PC-9 (cell line): ENCODE measurements at regions not wholly inside any gene's neighbourhood (a gene's known extent, or its start where the extent isn't known, plus 50 kb on each side); places are given as distances from the start of the nearest gene placed in this dataset.

Experiments
- BruUV-seq: library from RNA; stranded (reverse); fragments of 400-500 nt; replicated peaks from 2 replicates; lab custom pipeline; 2021; lab: Mats Ljungman, UMichigan
- CTCF ChIA-PET: fragments of 300-600 bp; sonication (Branson Sonifier 250); formaldehyde crosslinking; loops from one replicate; lab custom pipeline; 2022; ENCODE audit warnings: antibody characterized with exemption; lab: Charles Lee
- POLR2A ChIA-PET: fragments of 300-600 bp; sonication (Branson Sonifier 250); formaldehyde crosslinking; loops from one replicate; lab custom pipeline; 2022; ENCODE audit warnings: antibody characterized with exemption; ENCODE audit not compliant: unreplicated experiment; lab: Charles Lee
- DNase-seq, 2 experiments: peaks; one replicate each; pipeline versions ENCODE4 v3.0.0 to v3.0.0-alpha.2; 2015 to 2022; ENCODE audit warnings: mixed read lengths in 1 of 2
- H2AFZ ChIP-seq: fragments of 200-600 bp; sonication (generic); 2 replicates; pipeline ENCODE4 v1.8.1; 2017; ENCODE audit warnings: antibody characterized with exemption
- H3F3A ChIP-seq: fragments of 200-600 bp; sonication (generic); 2 replicates; pipeline ENCODE4 v1.8.1; 2017; ENCODE audit warnings: antibody characterized with exemption, mild to moderate bottlenecking, low read depth; ENCODE audit not compliant: insufficient read depth
- H3K27ac ChIP-seq: fragments of 200-600 bp; sonication (generic); 2 replicates; pipeline ENCODE4 v1.6.1; 2016; ENCODE audit warnings: mixed run types
- H3K27me3 ChIP-seq: fragments of 200-600 bp; sonication (generic); 2 replicates; pipeline ENCODE4 v1.6.1; 2016; ENCODE audit warnings: low read depth, mixed run types; ENCODE audit not compliant: insufficient read depth
- H3K36me3 ChIP-seq: fragments of 200-600 bp; sonication (generic); 2 replicates; pipeline ENCODE4 v1.6.1; 2016; ENCODE audit warnings: low read depth, mixed run types
- H3K4me1 ChIP-seq: fragments of 200-600 bp; sonication (generic); replicated peaks from 2 replicates; pipeline ENCODE4 v1.6.1; 2016; ENCODE audit warnings: mixed run types; ENCODE audit not compliant: insufficient read depth
- H3K4me2 ChIP-seq: fragments of 200-600 bp; sonication (generic); 2 replicates; pipeline ENCODE4 v1.6.1; 2017; ENCODE audit warnings: mixed run types
- H3K4me3 ChIP-seq: fragments of 200-600 bp; sonication (generic); 2 replicates; pipeline ENCODE4 v1.6.1; 2016; ENCODE audit warnings: mixed run types
- H3K79me2 ChIP-seq: fragments of 200-600 bp; sonication (generic); 2 replicates; pipeline ENCODE4 v1.6.1; 2017; ENCODE audit warnings: low read depth, mixed run types
- H3K9me2 ChIP-seq: fragments of 200-600 bp; sonication (generic); 2 replicates; pipeline ENCODE4 v1.8.1; 2017; ENCODE audit warnings: mild to moderate bottlenecking; ENCODE audit not compliant: insufficient read depth
- H3K9me3 ChIP-seq: fragments of 200-600 bp; sonication (generic); 2 replicates; pipeline ENCODE4 v1.8.1; 2016; ENCODE audit warnings: low read depth; ENCODE audit not compliant: insufficient read depth
- H4K20me1 ChIP-seq: fragments of 200-600 bp; sonication (generic); 2 replicates; pipeline ENCODE4 v1.8.1; 2017; ENCODE audit not compliant: insufficient read depth
- CTCF ChIP-seq: fragments of 200-600 bp; sonication (generic); conservative IDR thresholded peaks from 2 replicates; pipeline ENCODE4 v1.6.1; 2017; ENCODE audit warnings: mixed run types, antibody characterized with exemption, mild to moderate bottlenecking, moderate library complexity
- EZH2 ChIP-seq: fragments of 200-600 bp; sonication (generic); IDR thresholded peaks from 2 replicates; pipeline ENCODE4 v1.8.0; 2017; ENCODE audit warnings: antibody characterized with exemption, low read depth
- intact Hi-C: fragments of 100-400 bp; cut with micrococcal nuclease; formaldehyde crosslinking; loops from one replicate; pipeline ENCODE4 v1.10.0; 2022; ENCODE audit not compliant: unreplicated experiment

DNA sequence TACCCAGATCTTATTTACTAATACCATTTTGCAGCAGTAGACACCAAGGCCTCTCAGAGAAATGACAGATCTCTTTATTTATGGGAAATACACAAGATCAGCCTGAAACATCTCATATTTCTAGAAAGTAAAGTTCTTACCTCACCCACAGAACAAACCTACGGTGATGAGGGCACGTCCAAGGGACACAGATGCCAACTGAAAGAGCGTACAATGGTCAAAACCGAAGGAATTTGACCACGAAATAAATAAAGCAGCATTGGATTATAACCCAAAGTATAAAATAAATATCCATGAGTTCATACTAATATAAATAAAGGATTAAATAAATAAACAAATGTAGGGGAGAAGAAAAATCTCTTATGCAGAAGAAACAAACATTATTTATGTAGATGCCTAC, 747.0 kb downstream of the TNS3 start:
- H3K27ac ChIP-seq, result no peak overlapping the region
- no peaks in the 10 kb centered on the region for H3K79me2 ChIP-seq
- TF ChIP-seq CTCF, result no peak
- TF ChIP-seq EZH2, result no peak
- BruUV-seq, result no TSS peak
- H3F3A ChIP-seq, result no peaks in the 10 kb centered on the region
- no peaks in the 10 kb centered on the region; the same call in 1 of the 2 replicates for H3K9me3 ChIP-seq
- H3K4me2 ChIP-seq, result no peak overlapping the region
- H2AFZ ChIP-seq, result no peak overlapping the region
- no peaks in the 10 kb centered on the region; the same call in 1 of the 2 replicates for H3K9me2 ChIP-seq
- no peaks in the 10 kb centered on the region for H3K4me1 ChIP-seq
- POLR2A ChIA-PET, result no interaction called here
- intact Hi-C loops, result no loop called here
- H3K27me3 ChIP-seq, result no peaks in the 10 kb centered on the region
- H4K20me1 ChIP-seq, result no peaks in the 10 kb centered on the region
- DNase-seq, result no peak
- CTCF ChIA-PET, result no interaction called here
- H3K36me3 ChIP-seq, result no peaks in the 10 kb centered on the region
- H3K4me3 ChIP-seq, result no peak overlapping the region

- no peaks in the 10 kb centered on the region for H4K20me1 ChIP-seq
- no peaks in the 10 kb centered on the region; the same call in 1 of the 2 replicates for H3K9me2 ChIP-seq
- DNase-seq, result no peak
- H3K27ac ChIP-seq, result no peak overlapping the region
- H3F3A ChIP-seq, result no peaks in the 10 kb centered on the region
- H3K9me3 ChIP-seq, result peaks cover 6% of the 10 kb centered on the region; the same call in 1 of the 2 replicates
- no peaks in the 10 kb centered on the region for H3K36me3 ChIP-seq
- ChIA-PET CTCF (no interaction called here), POLR2A (no interaction called here)
- H3K79me2 ChIP-seq, result no peaks in the 10 kb centered on the region
- TF ChIP-seq EZH2 (no peak), CTCF (no peak)
- no peaks in the 10 kb centered on the region for H3K27me3 ChIP-seq
- H3K4me3 ChIP-seq, result no peak overlapping the region
- intact Hi-C loops, result no loop called here
- H3K4me1 ChIP-seq, result no peaks in the 10 kb centered on the region
- no peak overlapping the region for H3K4me2 ChIP-seq
- no peak overlapping the region for H2AFZ ChIP-seq
- no TSS peak for BruUV-seq
These were observed 748.7 kb downstream of the TNS3 start for GRCh38 chr7:46833197-46833596.

DNA sequence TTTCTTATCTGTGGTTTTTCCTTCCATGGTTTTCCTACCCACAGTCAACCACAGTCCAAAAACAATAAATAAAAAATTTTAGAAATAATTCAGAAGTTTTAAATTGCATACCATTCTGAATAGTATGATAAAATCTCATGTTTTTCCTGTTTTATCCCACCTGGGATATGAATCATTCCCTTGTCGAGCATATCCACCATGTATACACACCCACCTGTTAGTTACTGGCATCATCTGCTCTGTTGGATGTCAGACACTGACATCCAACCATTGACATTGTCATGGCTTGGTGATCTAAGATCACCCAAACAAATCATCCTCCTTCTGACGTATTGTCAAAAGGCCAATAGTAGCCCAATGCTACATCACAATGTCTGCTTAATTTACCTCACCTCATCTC, 749.8 kb downstream of the TNS3 start:
- TF ChIP-seq CTCF (no peak), EZH2 (no peak)
- Histone ChIP-seq H3F3A (no peaks in the 10 kb centered on the region), H3K27me3 (no peaks in the 10 kb centered on the region), H3K9me3 (peaks cover 6% of the 10 kb centered on the region; the same call in 1 of the 2 replicates), H3K4me1 (no peaks in the 10 kb centered on the region), H3K9me2 (no peaks in the 10 kb centered on the region; the same call in 1 of the 2 replicates), H3K79me2 (no peaks in the 10 kb centered on the region), H3K4me2 (no peak overlapping the region), H3K4me3 (no peak overlapping the region), H3K36me3 (no peaks in the 10 kb centered on the region), H2AFZ (no peak overlapping the region), H4K20me1 (no peaks in the 10 kb centered on the region), H3K27ac (no peak overlapping the region)
- BruUV-seq, result no TSS peak
- no peak for DNase-seq
- ChIA-PET POLR2A (no interaction called here), CTCF (no interaction called here)
- intact Hi-C loops, result no loop called here
